ENCODE measurements at regions not wholly inside any gene's neighbourhood (a gene's known extent, or its start where the extent isn't known, plus 50 kb on each side); places are given as distances from the start of the nearest gene placed in this dataset.
"Not testable (repeated sequence)": the region's sequence is repeated elsewhere in the genome, so short reads cannot be mapped to it uniquely, and the experiment has no call there.

GRCh38 chr4:159926871-159927270 lies 824.0 kb downstream of the RAPGEF2 start:
- Histone ChIP-seq H3K27ac (ENCODE audit: low read length in 2 of 2) (no peak overlapping the region), H3K36me3 (replicated peaks in 1 of 2; ENCODE audit: control extremely low read depth in 1 of 2, control insufficient read depth in 1 of 2, extremely low read depth in 1 of 2, insufficient read depth in 2 of 2, low read length in 1 of 2) (no peaks in the 10 kb centered on the region), H4K20me1 (ENCODE audit: control insufficient read depth, insufficient read depth, low read length, poor library complexity, severe bottlenecking) (no peaks in the 10 kb centered on the region), H3K4me3 (ENCODE audit: control extremely low read depth in 1 of 5, extremely low read depth in 1 of 5, insufficient read depth in 1 of 5, low read depth in 2 of 5, low read length in 4 of 5) (no peak overlapping the region), H3K4me1 (ENCODE audit: control insufficient read depth in 2 of 2, insufficient read depth in 2 of 2, low read length in 2 of 2) (no peaks in the 10 kb centered on the region), H3K9me3 (ENCODE audit: control extremely low read depth in 1 of 3, control insufficient read depth in 2 of 3, insufficient read depth in 1 of 3, low read length in 2 of 3) (peaks cover 6 to 18% (median 11%) of the 10 kb centered on the region in 3 donors), H3K79me2 (ENCODE audit: control insufficient read depth, insufficient read depth, low read length) (no peaks in the 10 kb centered on the region), H3K4me2 (replicated peaks; ENCODE audit: low read depth, low read length, poor library complexity, severe bottlenecking) (no peak overlapping the region), H2AFZ (ENCODE audit: insufficient read depth, low read depth, low read length, poor library complexity, severe bottlenecking) (no peak overlapping the region), H3K9ac (ENCODE audit: low read length) (no peak overlapping the region), H3K27me3 (replicated peaks in 1 of 4; ENCODE audit: control extremely low read depth in 1 of 4, control insufficient read depth in 3 of 4, insufficient read depth in 4 of 4, low read length in 3 of 4) (no peaks in the 10 kb centered on the region)
- H3K27ac Mint-ChIP-seq: no peak overlapping the region
- ChIA-PET CTCF (no interaction called here), POLR2A (no interaction called here)
- H3K4me3 Mint-ChIP-seq: no peak overlapping the region
- ATAC-seq (ENCODE audit: low read depth) (no peak), DNase-seq (no peak)
- peaks cover 3% of the 10 kb centered on the region for H3K9me3 Mint-ChIP-seq (ENCODE audit: insufficient read depth)
- intact Hi-C loops (cut with micrococcal nuclease): no loop called here
- no peaks in the 10 kb centered on the region for H3K27me3 Mint-ChIP-seq
- 70% methylated on average over 1 of the region's 1 CpG for WGBS (ENCODE audit: insufficient coverage)
- no peaks in the 10 kb centered on the region for H3K4me1 Mint-ChIP-seq
- TF ChIP-seq CTCF (IDR thresholded peaks at IDR 0.05): no peak
- TF ChIP-seq EZH2 (IDR thresholded peaks at IDR 0.05; ENCODE audit: borderline replicate concordance, insufficient read depth, low read depth, low read length, poor library complexity, severe bottlenecking): no peak

- Histone ChIP-seq H3K9ac (ENCODE audit: low read length) (no peak overlapping the region), H3K36me3 (replicated peaks in 1 of 2; ENCODE audit: control extremely low read depth in 1 of 2, control insufficient read depth in 1 of 2, extremely low read depth in 1 of 2, insufficient read depth in 2 of 2, low read length in 1 of 2) (no peaks in the 10 kb centered on the region), H3K4me1 (ENCODE audit: control insufficient read depth in 2 of 2, insufficient read depth in 2 of 2, low read length in 2 of 2) (no peaks in the 10 kb centered on the region), H3K9me3 (ENCODE audit: control extremely low read depth in 1 of 3, control insufficient read depth in 2 of 3, insufficient read depth in 1 of 3, low read length in 2 of 3) (peaks cover 6 to 18% (median 11%) of the 10 kb centered on the region in 3 donors), H2AFZ (ENCODE audit: insufficient read depth, low read depth, low read length, poor library complexity, severe bottlenecking) (no peak overlapping the region), H3K27me3 (replicated peaks in 1 of 4; ENCODE audit: control extremely low read depth in 1 of 4, control insufficient read depth in 3 of 4, insufficient read depth in 4 of 4, low read length in 3 of 4) (no peaks in the 10 kb centered on the region), H3K4me3 (ENCODE audit: control extremely low read depth in 1 of 5, extremely low read depth in 1 of 5, insufficient read depth in 1 of 5, low read depth in 2 of 5, low read length in 4 of 5) (no peak overlapping the region), H3K4me2 (replicated peaks; ENCODE audit: low read depth, low read length, poor library complexity, severe bottlenecking) (no peak overlapping the region), H3K27ac (ENCODE audit: low read length in 2 of 2) (no peak overlapping the region), H4K20me1 (ENCODE audit: control insufficient read depth, insufficient read depth, low read length, poor library complexity, severe bottlenecking) (no peaks in the 10 kb centered on the region), H3K79me2 (ENCODE audit: control insufficient read depth, insufficient read depth, low read length) (no peaks in the 10 kb centered on the region)
- H3K27ac Mint-ChIP-seq: no peak overlapping the region
- CTCF ChIA-PET: no interaction called here
- H3K27me3 Mint-ChIP-seq: no peaks in the 10 kb centered on the region
- POLR2A ChIA-PET: no interaction called here
- ATAC-seq (ENCODE audit: low read depth) (no peak), DNase-seq (no peak)
- TF ChIP-seq CTCF (IDR thresholded peaks at IDR 0.05): no peak
- no peak for TF ChIP-seq EZH2 (IDR thresholded peaks at IDR 0.05; ENCODE audit: borderline replicate concordance, insufficient read depth, low read depth, low read length, poor library complexity, severe bottlenecking)
- no peak overlapping the region for H3K4me3 Mint-ChIP-seq
- intact Hi-C loops (cut with micrococcal nuclease): no loop called here
- peaks cover 8% of the 10 kb centered on the region for H3K9me3 Mint-ChIP-seq (ENCODE audit: insufficient read depth)
- H3K4me1 Mint-ChIP-seq: no peaks in the 10 kb centered on the region
- 100% methylated on average over 4 of the region's 6 CpGs for WGBS (ENCODE audit: insufficient coverage)
These were observed 824.9 kb downstream of the RAPGEF2 start for GRCh38 chr4:159927781-159928180.

DNA sequence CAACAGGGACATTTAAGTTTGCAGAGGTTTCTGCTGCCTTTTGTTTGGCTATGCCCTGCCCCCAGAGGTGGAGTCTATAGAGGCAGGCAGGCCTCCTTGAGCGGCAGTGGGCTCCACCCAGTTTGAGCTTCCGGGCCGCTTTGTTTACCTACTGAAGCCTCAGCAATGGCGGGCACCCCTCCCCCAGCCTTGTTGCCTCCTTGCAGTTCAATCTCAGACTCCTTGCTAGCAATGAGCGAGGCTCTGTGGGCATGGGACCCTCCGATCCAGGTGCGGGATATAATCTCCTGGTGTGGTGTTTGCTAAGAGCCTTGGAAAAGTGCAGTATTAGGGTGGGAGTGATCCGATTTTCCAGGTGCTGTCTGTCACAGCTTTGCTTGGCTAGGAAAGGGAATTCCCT lies 831.7 kb downstream of the RAPGEF2 start:
- H3K79me2 ChIP-seq (ENCODE audit: control insufficient read depth, insufficient read depth, low read length); ATAC-seq (ENCODE audit: low read depth); intact Hi-C loops (cut with micrococcal nuclease); H3K9me3 ChIP-seq (ENCODE audit: control extremely low read depth in 1 of 3, control insufficient read depth in 2 of 3, insufficient read depth in 1 of 3, low read length in 2 of 3); H3K27me3 ChIP-seq (replicated peaks in 1 of 4; ENCODE audit: control extremely low read depth in 1 of 4, control insufficient read depth in 3 of 4, insufficient read depth in 4 of 4, low read length in 3 of 4); H4K20me1 ChIP-seq (ENCODE audit: control insufficient read depth, insufficient read depth, low read length, poor library complexity, severe bottlenecking); H3K27ac Mint-ChIP-seq; H3K4me3 ChIP-seq (ENCODE audit: control extremely low read depth in 1 of 5, extremely low read depth in 1 of 5, insufficient read depth in 1 of 5, low read depth in 2 of 5, low read length in 4 of 5); H3K4me3 Mint-ChIP-seq; H3K9me3 Mint-ChIP-seq (ENCODE audit: insufficient read depth); H3K27me3 Mint-ChIP-seq; CTCF ChIA-PET; H3K27ac ChIP-seq (ENCODE audit: low read length in 2 of 2); H2AFZ ChIP-seq (ENCODE audit: insufficient read depth, low read depth, low read length, poor library complexity, severe bottlenecking); H3K4me1 Mint-ChIP-seq; POLR2A ChIA-PET; DNase-seq; H3K4me2 ChIP-seq (replicated peaks; ENCODE audit: low read depth, low read length, poor library complexity, severe bottlenecking); H3K36me3 ChIP-seq (replicated peaks in 1 of 2; ENCODE audit: control extremely low read depth in 1 of 2, control insufficient read depth in 1 of 2, extremely low read depth in 1 of 2, insufficient read depth in 2 of 2, low read length in 1 of 2); H3K4me1 ChIP-seq (ENCODE audit: control insufficient read depth in 2 of 2, insufficient read depth in 2 of 2, low read length in 2 of 2); H3K9ac ChIP-seq (ENCODE audit: low read length): not testable (repeated sequence)
- WGBS (ENCODE audit: insufficient coverage): 91% methylated on average over 5 of the region's 8 CpGs

Data from B cell (primary cell).